SU-DHL-6 (cell line): ENCODE measurements at regions not wholly inside any gene's neighbourhood (a gene's known extent, or its start where the extent isn't known, plus 50 kb on each side); places are given as distances from the start of the nearest gene placed in this dataset.

ENCODE experiments used
- H2AFZ ChIP-seq: fragments of 200-600 bp; sonication (generic); 2 replicates; pipeline ENCODE4 v1.6.1; 2014; ENCODE audit warnings: low read depth, mild to moderate bottlenecking, moderate library complexity, mixed read lengths, antibody characterized with exemption, low read length; ENCODE audit not compliant: severe bottlenecking
- H3F3A ChIP-seq: fragments of 200-600 bp; shearing (Covaris generic); 2 replicates; pipeline ENCODE4 v1.6.0; 2016; ENCODE audit warnings: antibody characterized with exemption, mild to moderate bottlenecking; ENCODE audit not compliant: insufficient read depth
- H3K27ac ChIP-seq: fragments of 200-600 bp; sonication (generic); 2 replicates; pipeline ENCODE4 v1.5.1; 2016; ENCODE audit warnings: low read depth, mild to moderate bottlenecking, low read length, moderate library complexity, mixed read lengths
- H3K27me3 ChIP-seq: fragments of 200-600 bp; sonication (generic), shearing (Covaris generic); 2 replicates; pipeline ENCODE4 v1.6.0; 2014; ENCODE audit warnings: mild to moderate bottlenecking, low read length
- H3K36me3 ChIP-seq: fragments of 200-600 bp; sonication (generic); 2 replicates; pipeline ENCODE4 v1.6.1; 2014; ENCODE audit warnings: mild to moderate bottlenecking, low read length, mixed read lengths
- H3K4me2 ChIP-seq: fragments of 300-600, 200-600 bp; shearing (Covaris generic), sonication (generic); 2 replicates; pipeline ENCODE4 v1.6.0; 2014; ENCODE audit warnings: low read length, low read depth, mild to moderate bottlenecking; ENCODE audit not compliant: poor library complexity, severe bottlenecking
- H3K4me3 ChIP-seq: fragments of 200-600 bp; sonication (generic); 2 replicates; pipeline ENCODE4 v1.5.1; 2014; ENCODE audit warnings: antibody characterized with exemption, low read length, mild to moderate bottlenecking, mixed read lengths; ENCODE audit not compliant: insufficient read depth, poor library complexity, severe bottlenecking
- H3K79me2 ChIP-seq: fragments of 200-600 bp; sonication (generic); 2 replicates; pipeline ENCODE4 v1.6.1; 2014; ENCODE audit warnings: mild to moderate bottlenecking, low read length, moderate library complexity; ENCODE audit not compliant: insufficient read depth
- H3K9ac ChIP-seq: fragments of 200-600 bp; sonication (generic); 2 replicates; pipeline ENCODE4 v1.7.0; 2014; ENCODE audit warnings: mild to moderate bottlenecking, low read length
- H3K9me2 ChIP-seq: fragments of 200-600 bp; sonication (generic); replicated peaks from 2 replicates; pipeline ENCODE4 v1.6.1; 2014; ENCODE audit warnings: low read length; ENCODE audit not compliant: insufficient read depth
- H3K9me3 ChIP-seq: fragments of 200-600 bp; sonication (generic); 2 replicates; pipeline ENCODE4 v1.6.1; 2014; ENCODE audit warnings: low read length, mixed read lengths; ENCODE audit not compliant: insufficient read depth
- H4K20me1 ChIP-seq: fragments of 200-600 bp; sonication (generic); 2 replicates; pipeline ENCODE4 v1.6.1; 2014; ENCODE audit warnings: low read depth, mild to moderate bottlenecking, antibody characterized with exemption, low read length, moderate library complexity, mixed read lengths
- EZH2phosphoT487 ChIP-seq: fragments of 200-600 bp; sonication (generic), shearing (Covaris generic); conservative IDR thresholded peaks from 2 replicates; pipeline ENCODE4 v1.6.1; 2018; ENCODE audit warnings: mild to moderate bottlenecking, antibody characterized with exemption, low read length, moderate library complexity, mixed read lengths
- TF ChIP-seq, protein P1 (sequence below): fragments of 200-600 bp; sonication (generic); IDR thresholded peaks from one replicate; pipeline ENCODE4 v1.5.1; 2017; ENCODE audit warnings: antibody characterized with exemption, mild to moderate bottlenecking, low read length, moderate library complexity; ENCODE audit not compliant: insufficient read depth, poor library complexity, severe bottlenecking

DNA sequence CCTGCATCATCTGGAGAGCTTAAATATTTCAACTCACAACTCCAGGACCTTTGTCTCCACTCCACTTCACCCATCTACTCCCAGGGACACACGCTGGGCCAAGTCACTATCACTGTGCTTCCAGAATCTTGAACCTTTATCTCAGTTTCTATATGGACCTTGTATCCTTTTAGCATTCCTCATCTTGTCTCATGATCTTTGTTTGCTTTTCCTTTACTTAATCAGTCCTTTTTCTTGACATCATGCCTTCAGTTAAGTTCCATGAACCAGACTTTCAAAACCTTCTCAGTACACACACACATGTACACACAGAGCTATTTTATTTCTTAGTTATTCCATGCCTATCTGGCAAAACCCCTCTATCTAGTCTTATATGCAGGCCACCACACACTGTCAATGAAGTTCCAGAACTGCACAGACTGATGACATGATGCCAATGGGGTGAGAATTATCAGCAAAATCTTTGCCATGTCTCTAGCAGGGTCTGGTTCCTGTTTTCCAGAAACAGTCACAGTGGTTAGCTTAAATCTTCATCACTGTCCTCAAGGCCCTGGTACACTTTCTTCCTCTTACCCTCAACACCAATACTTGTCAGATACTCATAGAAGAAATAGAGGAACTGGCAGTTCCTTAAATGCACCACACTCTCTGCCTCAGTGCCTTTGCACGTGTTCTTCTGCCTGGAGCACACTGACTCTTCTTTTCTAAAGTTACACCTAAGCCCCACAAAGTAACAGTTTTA, 77.6 kb upstream of the STARD13 start:
- H3K4me3 ChIP-seq, result no peak overlapping the region
- no peak for TF ChIP-seq EZH2phosphoT487
- no peak overlapping the region for H2AFZ ChIP-seq
- no peaks in the 10 kb centered on the region for H3K9me3 ChIP-seq
- H3K9me2 ChIP-seq, result no peaks in the 10 kb centered on the region
- no peaks in the 10 kb centered on the region for H3K27me3 ChIP-seq
- no peaks in the 10 kb centered on the region for H3K36me3 ChIP-seq
- H4K20me1 ChIP-seq, result no peaks in the 10 kb centered on the region
- no peaks in the 10 kb centered on the region for H3F3A ChIP-seq
- no peaks in the 10 kb centered on the region for H3K79me2 ChIP-seq
- no peak overlapping the region for H3K9ac ChIP-seq
- H3K27ac ChIP-seq, result no peak overlapping the region
- no peak overlapping the region for H3K4me2 ChIP-seq

GRCh38 chr13:33364192-33364591, 78.6 kb upstream of the STARD13 start:
- Histone ChIP-seq H3F3A (no peaks in the 10 kb centered on the region), H3K4me3 (no peak overlapping the region), H3K79me2 (no peaks in the 10 kb centered on the region), H3K9me3 (no peaks in the 10 kb centered on the region), H3K9me2 (no peaks in the 10 kb centered on the region), H4K20me1 (no peaks in the 10 kb centered on the region), H3K27ac (no peak overlapping the region), H3K9ac (no peak overlapping the region), H3K36me3 (no peaks in the 10 kb centered on the region), H3K4me2 (no peak overlapping the region), H2AFZ (no peak overlapping the region), H3K27me3 (no peaks in the 10 kb centered on the region)
- TF ChIP-seq, protein P1, sequence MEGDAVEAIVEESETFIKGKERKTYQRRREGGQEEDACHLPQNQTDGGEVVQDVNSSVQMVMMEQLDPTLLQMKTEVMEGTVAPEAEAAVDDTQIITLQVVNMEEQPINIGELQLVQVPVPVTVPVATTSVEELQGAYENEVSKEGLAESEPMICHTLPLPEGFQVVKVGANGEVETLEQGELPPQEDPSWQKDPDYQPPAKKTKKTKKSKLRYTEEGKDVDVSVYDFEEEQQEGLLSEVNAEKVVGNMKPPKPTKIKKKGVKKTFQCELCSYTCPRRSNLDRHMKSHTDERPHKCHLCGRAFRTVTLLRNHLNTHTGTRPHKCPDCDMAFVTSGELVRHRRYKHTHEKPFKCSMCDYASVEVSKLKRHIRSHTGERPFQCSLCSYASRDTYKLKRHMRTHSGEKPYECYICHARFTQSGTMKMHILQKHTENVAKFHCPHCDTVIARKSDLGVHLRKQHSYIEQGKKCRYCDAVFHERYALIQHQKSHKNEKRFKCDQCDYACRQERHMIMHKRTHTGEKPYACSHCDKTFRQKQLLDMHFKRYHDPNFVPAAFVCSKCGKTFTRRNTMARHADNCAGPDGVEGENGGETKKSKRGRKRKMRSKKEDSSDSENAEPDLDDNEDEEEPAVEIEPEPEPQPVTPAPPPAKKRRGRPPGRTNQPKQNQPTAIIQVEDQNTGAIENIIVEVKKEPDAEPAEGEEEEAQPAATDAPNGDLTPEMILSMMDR, result no peak

GRCh38 chr13:33366469-33367062, 81.0 kb upstream of the STARD13 start:
- H3K27ac ChIP-seq, result no peak overlapping the region

More at GRCh38 chr13:33366469-33367062, 81.0 kb upstream of the STARD13 start:
- TF ChIP-seq, protein P1, result no peak
- TF ChIP-seq EZH2phosphoT487, result no peak
- no peaks in the 10 kb centered on the region for H3K9me3 ChIP-seq
- no peaks in the 10 kb centered on the region for H3K36me3 ChIP-seq
- no peak overlapping the region for H2AFZ ChIP-seq
- no peak overlapping the region for H3K4me3 ChIP-seq
- H3K79me2 ChIP-seq, result no peaks in the 10 kb centered on the region
- H3K9ac ChIP-seq, result no peak overlapping the region
- no peaks in the 10 kb centered on the region for H3K27me3 ChIP-seq
- no peak overlapping the region for H3K4me2 ChIP-seq
- no peaks in the 10 kb centered on the region for H3K9me2 ChIP-seq
- no peaks in the 10 kb centered on the region for H3F3A ChIP-seq
- no peaks in the 10 kb centered on the region for H4K20me1 ChIP-seq
